Keratinocyte (primary cell): ENCODE measurements at regions not wholly inside any gene's neighbourhood (a gene's known extent, or its start where the extent isn't known, plus 50 kb on each side); places are given as distances from the start of the nearest gene placed in this dataset.

Experiments used
- EZH2 ChIP-seq: IDR thresholded peaks from one replicate; pipeline ENCODE4 v1.6.1; 2012; ENCODE audit warnings: inconsistent platforms, mild to moderate bottlenecking, low read length, moderate library complexity
- TF ChIP-seq, protein P1 (sequence below), 3 experiments: IDR thresholded peaks in 1 of 3; conservative IDR thresholded peaks in 1 of 3; optimal IDR thresholded peaks in 1 of 3; 2 replicates in 2 of 3; 3 replicates in 1 of 3; pipeline versions ENCODE3 to v1.5.1; 2011; ENCODE audit warnings: low read length in 3 of 3, mild to moderate bottlenecking in 3 of 3, moderate library complexity in 2 of 3, control low read depth in 1 of 3, inconsistent platforms in 1 of 3; ENCODE audit not compliant: insufficient read depth in 2 of 3; ENCODE audit errors: extremely low read depth in 1 of 3

DNA sequence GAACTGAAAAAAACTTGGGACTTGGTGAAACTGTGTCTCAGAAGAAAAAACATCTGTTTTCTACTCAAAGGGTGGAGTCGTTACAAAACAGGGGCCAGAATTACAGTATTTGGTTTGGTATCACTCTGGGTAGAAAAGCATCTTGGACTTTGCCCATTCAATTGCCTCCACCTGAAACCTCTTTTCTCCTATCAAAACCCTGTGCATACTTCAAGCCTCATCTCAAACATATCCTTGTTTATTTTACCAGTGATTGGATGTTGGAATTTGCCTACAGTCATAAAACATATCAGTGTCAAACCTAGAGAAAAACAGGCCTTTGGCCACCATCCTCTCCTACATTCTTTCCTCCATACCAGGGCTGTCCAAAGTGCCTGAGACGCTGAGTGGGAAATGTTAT is 281.5 kb downstream of the PLPP3 start:
- TF ChIP-seq, protein P1, sequence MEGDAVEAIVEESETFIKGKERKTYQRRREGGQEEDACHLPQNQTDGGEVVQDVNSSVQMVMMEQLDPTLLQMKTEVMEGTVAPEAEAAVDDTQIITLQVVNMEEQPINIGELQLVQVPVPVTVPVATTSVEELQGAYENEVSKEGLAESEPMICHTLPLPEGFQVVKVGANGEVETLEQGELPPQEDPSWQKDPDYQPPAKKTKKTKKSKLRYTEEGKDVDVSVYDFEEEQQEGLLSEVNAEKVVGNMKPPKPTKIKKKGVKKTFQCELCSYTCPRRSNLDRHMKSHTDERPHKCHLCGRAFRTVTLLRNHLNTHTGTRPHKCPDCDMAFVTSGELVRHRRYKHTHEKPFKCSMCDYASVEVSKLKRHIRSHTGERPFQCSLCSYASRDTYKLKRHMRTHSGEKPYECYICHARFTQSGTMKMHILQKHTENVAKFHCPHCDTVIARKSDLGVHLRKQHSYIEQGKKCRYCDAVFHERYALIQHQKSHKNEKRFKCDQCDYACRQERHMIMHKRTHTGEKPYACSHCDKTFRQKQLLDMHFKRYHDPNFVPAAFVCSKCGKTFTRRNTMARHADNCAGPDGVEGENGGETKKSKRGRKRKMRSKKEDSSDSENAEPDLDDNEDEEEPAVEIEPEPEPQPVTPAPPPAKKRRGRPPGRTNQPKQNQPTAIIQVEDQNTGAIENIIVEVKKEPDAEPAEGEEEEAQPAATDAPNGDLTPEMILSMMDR (optimal IDR thresholded peaks at IDR 0.05 in 1 of 3, IDR thresholded peaks at IDR 0.05 in 1 of 3, conservative IDR thresholded peaks at IDR 0.05 in 1 of 3; ENCODE audit: extremely low read depth in 1 of 3, insufficient read depth in 2 of 3, low read length in 3 of 3): no peak
- TF ChIP-seq EZH2: no peak
